Transverse colon (tissue), 3 donors: ENCODE measurements at regions not wholly inside any gene's neighbourhood (a gene's known extent, or its start where the extent isn't known, plus 50 kb on each side); places are given as distances from the start of the nearest gene placed in this dataset.

Experiments
- CTCF ChIP-seq, 5 experiments: fragments of 200-600 bp in 3 of 5; fragments of 450-650 bp in 2 of 5; sonication (generic) in 3 of 5; IDR thresholded peaks; 1 replicate in 2 of 5; 2 replicates in 3 of 5; pipeline ENCODE4 v1.5.1; 2016 to 2017; ENCODE audit warnings: antibody characterized with exemption in 5 of 5, inconsistent platforms in 3 of 5, mild to moderate bottlenecking in 2 of 5, moderate library complexity in 1 of 5
- POLR2A ChIP-seq: fragments of 450-650 bp; IDR thresholded peaks from one replicate; pipeline ENCODE4 v1.6.1; 2016; ENCODE audit warnings: antibody characterized with exemption, mild to moderate bottlenecking, moderate library complexity

GRCh38 chrX:128581615-128582014 lies 529.4 kb upstream of the ACTRT1 start:
- no peak for TF ChIP-seq CTCF (IDR thresholded peaks at IDR 0.05)
- TF ChIP-seq POLR2A: no peak
